ENCODE measurements at regions not wholly inside any gene's neighbourhood (a gene's known extent, or its start where the extent isn't known, plus 50 kb on each side); places are given as distances from the start of the nearest gene placed in this dataset.

DNA sequence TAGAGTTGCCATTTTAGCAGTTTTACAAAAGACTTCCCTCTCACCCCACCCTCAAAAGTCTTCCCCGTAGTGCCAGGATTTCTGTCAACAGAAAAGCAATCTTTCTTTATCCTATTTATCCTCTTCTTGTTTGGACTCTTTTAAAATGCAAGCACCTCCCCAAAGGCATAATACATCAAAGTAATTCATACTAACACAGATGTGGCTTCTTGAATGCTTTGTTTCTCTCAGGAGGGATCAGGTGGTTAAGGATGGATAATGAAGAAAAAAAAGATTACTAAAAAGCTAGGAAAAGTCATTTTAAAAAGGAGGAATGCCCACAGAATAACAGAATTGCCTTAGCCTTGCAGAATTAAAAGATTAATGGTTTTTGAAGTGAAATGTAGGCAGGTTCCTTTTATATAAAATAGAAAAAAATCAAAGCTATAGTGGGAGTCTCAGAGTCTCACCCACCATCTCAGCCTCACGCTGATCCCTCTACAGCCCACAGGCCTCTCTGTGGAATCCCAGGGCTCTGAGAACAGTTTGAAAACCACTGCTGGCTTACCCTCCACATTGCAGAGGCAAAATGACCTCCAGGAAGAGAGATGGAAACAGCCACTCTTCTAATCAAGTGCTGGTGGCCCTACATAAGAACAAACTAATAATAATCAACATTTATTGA is 102.2 kb downstream of the GCNT1 start:
- 78 to 85% methylated on average over 2 of the region's 2 CpGs for WGBS, 2 donors
- H3K27me3 ChIP-seq (ENCODE audit: control insufficient read depth in 3 of 3, insufficient read depth in 3 of 3, low read length in 2 of 3) = no peaks in the 10 kb centered on the region
- TF ChIP-seq, protein P1, sequence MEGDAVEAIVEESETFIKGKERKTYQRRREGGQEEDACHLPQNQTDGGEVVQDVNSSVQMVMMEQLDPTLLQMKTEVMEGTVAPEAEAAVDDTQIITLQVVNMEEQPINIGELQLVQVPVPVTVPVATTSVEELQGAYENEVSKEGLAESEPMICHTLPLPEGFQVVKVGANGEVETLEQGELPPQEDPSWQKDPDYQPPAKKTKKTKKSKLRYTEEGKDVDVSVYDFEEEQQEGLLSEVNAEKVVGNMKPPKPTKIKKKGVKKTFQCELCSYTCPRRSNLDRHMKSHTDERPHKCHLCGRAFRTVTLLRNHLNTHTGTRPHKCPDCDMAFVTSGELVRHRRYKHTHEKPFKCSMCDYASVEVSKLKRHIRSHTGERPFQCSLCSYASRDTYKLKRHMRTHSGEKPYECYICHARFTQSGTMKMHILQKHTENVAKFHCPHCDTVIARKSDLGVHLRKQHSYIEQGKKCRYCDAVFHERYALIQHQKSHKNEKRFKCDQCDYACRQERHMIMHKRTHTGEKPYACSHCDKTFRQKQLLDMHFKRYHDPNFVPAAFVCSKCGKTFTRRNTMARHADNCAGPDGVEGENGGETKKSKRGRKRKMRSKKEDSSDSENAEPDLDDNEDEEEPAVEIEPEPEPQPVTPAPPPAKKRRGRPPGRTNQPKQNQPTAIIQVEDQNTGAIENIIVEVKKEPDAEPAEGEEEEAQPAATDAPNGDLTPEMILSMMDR (IDR thresholded peaks at IDR 0.05; ENCODE audit: control extremely low read depth, extremely low read depth) = no peak
- no peak for ATAC-seq (ENCODE audit: insufficient read depth, low FRiP score)
- no peaks in the 10 kb centered on the region for H3K36me3 ChIP-seq (ENCODE audit: control insufficient read depth in 4 of 4, insufficient read depth in 4 of 4, low read length in 4 of 4)
- H3K9ac ChIP-seq (ENCODE audit: insufficient read depth in 1 of 2, low read length in 2 of 2) = no peak overlapping the region
- H3K27ac ChIP-seq (ENCODE audit: low read depth in 1 of 2, low read length in 1 of 2) = no peak overlapping the region
- H3K4me3 ChIP-seq = no peak overlapping the region
- H3K4me1 ChIP-seq (ENCODE audit: control insufficient read depth in 5 of 5, insufficient read depth in 5 of 5, low read length in 5 of 5) = peaks cover 0 to 4% (median 0%) of the 10 kb centered on the region in 5 donors
- H3K9me3 ChIP-seq (ENCODE audit: control insufficient read depth in 4 of 4, insufficient read depth in 3 of 4, low read length in 3 of 4) = peaks cover 0 to 1% (median 0%) of the 10 kb centered on the region in 4 donors
- DNase-seq = no peak

Measured in lung (tissue), 11 donors.